Stomach (tissue), 8 donors: ENCODE measurements at regions not wholly inside any gene's neighbourhood (a gene's known extent, or its start where the extent isn't known, plus 50 kb on each side); places are given as distances from the start of the nearest gene placed in this dataset.

Experiments
- DNase-seq, 2 donors: peaks; one replicate each; pipeline versions ENCODE4 v3.0.0 to v3.0.0-alpha.2; 2013 to 2019
- H3K27ac ChIP-seq, 5 donors: fragments of 200-600 bp in 4 of 5; sonication (generic) in 4 of 5; one replicate each; pipeline ENCODE4 v1.5.1; 2013 to 2019; ENCODE audit warnings: mild to moderate bottlenecking in 1 of 5, moderate library complexity in 1 of 5
- H3K27me3 ChIP-seq, 3 donors: fragments of 200-600 bp; sonication (generic); one replicate each; pipeline ENCODE4 v1.5.1; 2017 to 2019; ENCODE audit warnings: mixed run types in 1 of 3
- H3K36me3 ChIP-seq, 4 donors: fragments of 200-600 bp; sonication (generic); 1 replicate in 3 of 4; 2 replicates in 1 of 4; pipeline ENCODE4 v1.5.1; 2016 to 2019
- H3K4me1 ChIP-seq, 4 donors: fragments of 200-600 bp; sonication (generic); one replicate each; pipeline ENCODE4 v1.5.1; 2016 to 2019
- H3K4me3 ChIP-seq, 4 donors: fragments of 200-600 bp; sonication (generic) in 3 of 4; one replicate each; pipeline ENCODE4 v1.5.1; 2016 to 2019; ENCODE audit warnings: mild to moderate bottlenecking in 1 of 4
- H3K9me3 ChIP-seq, 4 donors: fragments of 200-600 bp; sonication (generic); one replicate each; pipeline ENCODE4 v1.5.1; 2016 to 2019
- CTCF ChIP-seq, 7 experiments: fragments of 450-650 bp in 4 of 7; fragments of 200-600 bp in 3 of 7; sonication (generic) in 3 of 7; IDR thresholded peaks; one replicate each; pipeline ENCODE4 v1.5.1; 2016 to 2019; ENCODE audit warnings: antibody characterized with exemption in 7 of 7, control low read depth in 2 of 7, mild to moderate bottlenecking in 1 of 7
- EP300 ChIP-seq: sonication (generic); formaldehyde crosslinking; IDR thresholded peaks from one replicate; pipeline ENCODE4 v1.6.1; 2017; ENCODE audit warnings: antibody characterized with exemption
- POLR2A ChIP-seq, 4 donors: fragments of 450-650 bp; IDR thresholded peaks; one replicate each; pipeline ENCODE4 v1.6.1; 2016; ENCODE audit warnings: antibody characterized with exemption in 4 of 4, control low read depth in 2 of 4, mild to moderate bottlenecking in 1 of 4, moderate library complexity in 1 of 4
- POLR2AphosphoS5 ChIP-seq, 3 donors: sonication (generic); formaldehyde crosslinking; IDR thresholded peaks; one replicate each; pipeline ENCODE4 v1.6.1; 2016; ENCODE audit warnings: antibody characterized with exemption in 3 of 3
- WGBS, 5 donors: extraction: QIAGEN DNeasy Blood & Tissue Kit in 3 of 5; methylation state at CpG; one replicate each; pipeline versions ENCODE4 v1.1.5 to v1.1.7; 2013 to 2018; 5-methylcytosine and 5-hydroxymethylcytosine counted together
- intact Hi-C: fragments of 100-400 bp; cut with DNase I; formaldehyde crosslinking; loops from one replicate; pipeline ENCODE4 v1.15.1; 2023; ENCODE audit warnings: low total_unique reads
- donor health status: healthy with polysubstance abuse.
- donor health status: Bipolar disorder and iron deficiency.
- donor health status: healthy.

GRCh38 chr11:116275635-116276034 is 497.2 kb downstream of the BUD13 start:
- peaks cover 6 to 8% (median 7%) of the 10 kb centered on the region in 4 donors for H3K4me1 ChIP-seq
- intact Hi-C loops, result loop anchor here (10.0 kb wide), 1 partner anchor 951 kb away; no protein-coding TSS in a partner anchor
- H3K36me3 ChIP-seq, result no peaks in the 10 kb centered on the region
- no peaks in the 10 kb centered on the region for H3K9me3 ChIP-seq
- no peak for TF ChIP-seq EP300
- TF ChIP-seq POLR2AphosphoS5 (IDR thresholded peaks at IDR 0.05), result no peak
- H3K27ac ChIP-seq, result no peak overlapping the region
- peaks cover 0 to 36% (median 11%) of the 10 kb centered on the region in 3 donors for H3K27me3 ChIP-seq
- 67 to 86% (median 72%) methylated on average over 5 of the region's 5 CpGs for WGBS, 5 donors
- no peak for DNase-seq
- no peak overlapping the region for H3K4me3 ChIP-seq

GRCh38 chr11:116274521-116274920 is 498.3 kb downstream of the BUD13 start:
- 47 to 72% (median 56%) methylated on average over 4 of the region's 4 CpGs for WGBS, 5 donors
- Histone ChIP-seq H3K27me3 (peaks cover 0 to 42% (median 11%) of the 10 kb centered on the region in 3 donors), H3K36me3 (no peaks in the 10 kb centered on the region), H3K9me3 (no peaks in the 10 kb centered on the region), H3K27ac (no peak overlapping the region), H3K4me1 (peaks cover 6 to 8% (median 7%) of the 10 kb centered on the region in 4 donors), H3K4me3 (no peak overlapping the region)
- intact Hi-C loops, result loop anchor here (10.0 kb wide), 1 partner anchor 950 kb away; no protein-coding TSS in a partner anchor
- TF ChIP-seq CTCF (IDR thresholded peaks at IDR 0.05) (no peak), POLR2AphosphoS5 (IDR thresholded peaks at IDR 0.05) (no peak), POLR2A (IDR thresholded peaks at IDR 0.05) (no peak), EP300 (no peak)
- DNase-seq, result no peak

GRCh38 chr11:116272181-116272789 is 500.5 kb downstream of the BUD13 start:
- H3K4me1 ChIP-seq, result peaks cover 6 to 8% (median 7%) of the 10 kb centered on the region in 4 donors
- 58 to 71% (median 66%) methylated on average over 8 of the region's 8 CpGs for WGBS, 5 donors
- H3K27me3 ChIP-seq, result peaks cover 0 to 42% (median 11%) of the 10 kb centered on the region in 3 donors
- intact Hi-C loops, result loop anchor here (10.0 kb wide), 1 partner anchor 947 kb away; no protein-coding TSS in a partner anchor
- H3K9me3 ChIP-seq, result no peaks in the 10 kb centered on the region
- DNase-seq, result no peak
- no peak overlapping the region for H3K4me3 ChIP-seq
- H3K27ac ChIP-seq, result no peak overlapping the region
- TF ChIP-seq POLR2AphosphoS5 (IDR thresholded peaks at IDR 0.05) (no peak), CTCF (IDR thresholded peaks at IDR 0.05) (no peak), EP300 (no peak), POLR2A (IDR thresholded peaks at IDR 0.05) (no peak)
- no peaks in the 10 kb centered on the region for H3K36me3 ChIP-seq

- Histone ChIP-seq H3K4me1 (peaks cover 2 to 4% (median 3%) of the 10 kb centered on the region in 4 donors), H3K36me3 (no peaks in the 10 kb centered on the region), H3K27ac (no peak overlapping the region), H3K27me3 (peaks cover 0 to 36% (median 3%) of the 10 kb centered on the region in 3 donors), H3K9me3 (no peaks in the 10 kb centered on the region), H3K4me3 (no peak overlapping the region)
- TF ChIP-seq CTCF (IDR thresholded peaks at IDR 0.05), result no peak
- TF ChIP-seq EP300, result no peak
- no peak for TF ChIP-seq POLR2A (IDR thresholded peaks at IDR 0.05)
- TF ChIP-seq POLR2AphosphoS5 (IDR thresholded peaks at IDR 0.05), result no peak
- DNase-seq, result no peak
- intact Hi-C loops, result loop anchor here (10.0 kb wide), 1 partner anchor 947 kb away; no protein-coding TSS in a partner anchor
- WGBS, 5 donors, result 72 to 86% (median 82%) methylated on average over 6 of the region's 6 CpGs
Measured at GRCh38 chr11:116271479-116271878, 501.3 kb downstream of the BUD13 start.

GRCh38 chr11:116267146-116267545 is 505.6 kb downstream of the BUD13 start:
- Histone ChIP-seq H3K4me3 (no peak overlapping the region), H3K9me3 (no peaks in the 10 kb centered on the region), H3K36me3 (no peaks in the 10 kb centered on the region), H3K4me1 (peaks cover 0 to 1% (median 0%) of the 10 kb centered on the region in 4 donors), H3K27me3 (peaks cover 0 to 38% (median 0%) of the 10 kb centered on the region in 3 donors), H3K27ac (no peak overlapping the region)
- DNase-seq, result no peak
- intact Hi-C loops, result no loop called here
- 62 to 90% (median 75%) methylated on average over 5 of the region's 5 CpGs for WGBS, 5 donors
- TF ChIP-seq POLR2A (IDR thresholded peaks at IDR 0.05) (no peak), EP300 (no peak), POLR2AphosphoS5 (IDR thresholded peaks at IDR 0.05) (no peak), CTCF (IDR thresholded peaks at IDR 0.05) (no peak)
